MM.1S (cell line): ENCODE measurements at regions not wholly inside any gene's neighbourhood (a gene's known extent, or its start where the extent isn't known, plus 50 kb on each side); places are given as distances from the start of the nearest gene placed in this dataset.

Source experiments
- CTCF ChIP-seq: fragments of 300-600 bp; sonication (generic); IDR thresholded peaks from 2 replicates; pipeline ENCODE4 v1.5.1; 2016; ENCODE audit warnings: antibody characterized with exemption, low read length, mixed read lengths
- EZH2 ChIP-seq: fragments of 300-600 bp; sonication (generic); optimal IDR thresholded peaks from 2 replicates; pipeline ENCODE3; 2017; ENCODE audit warnings: low read depth, mild to moderate bottlenecking, antibody characterized with exemption, low read length, mixed read lengths

DNA sequence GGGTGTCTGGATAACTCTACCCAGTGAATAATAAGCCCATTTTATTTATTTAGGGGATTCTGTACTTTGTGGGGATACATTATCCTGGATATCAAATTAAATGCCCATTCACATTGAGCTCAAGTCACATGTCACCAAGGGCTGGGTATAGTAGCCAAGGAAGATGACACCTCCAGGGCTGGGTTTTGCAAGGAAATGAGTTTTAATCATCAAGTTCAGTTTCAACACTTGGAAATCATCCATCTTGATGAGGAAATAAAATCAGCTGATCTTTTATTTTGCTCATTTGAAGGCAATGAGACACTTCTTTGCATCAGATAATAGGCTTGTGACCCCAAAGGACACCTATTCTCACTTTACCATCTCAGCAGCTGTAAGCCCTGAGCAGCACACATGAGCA, 80.0 kb upstream of the TNR start:
- no peak for TF ChIP-seq CTCF
- no peak for TF ChIP-seq EZH2
